HepG2 (cell line): ENCODE measurements at regions not wholly inside any gene's neighbourhood (a gene's known extent, or its start where the extent isn't known, plus 50 kb on each side); places are given as distances from the start of the nearest gene placed in this dataset.

ENCODE experiments used
- ATAC-seq: fragments of 200-7000 bp; cut with Tn5 transposase; 3 replicates; pipeline ENCODE4 v1.9.1; 2020; ENCODE audit warnings: mild to moderate bottlenecking, moderate library complexity
- BruUV-seq: library from RNA; stranded (reverse); fragments of 400-500 nt; replicated peaks from 2 replicates; lab custom pipeline; 2021; lab: Mats Ljungman, UMichigan
- CTCF ChIA-PET: fragments of 300-600 bp; formaldehyde crosslinking; extraction: SDS; loops from one replicate; lab custom pipeline; 2021; ENCODE audit warnings: low total read pairs, inconsistent platforms, low intra/inter-chr PET ratio; lab: Yijun Ruan, JAX
- POLR2A ChIA-PET: fragments of 350-600 bp; sonication (Branson Sonifier 250); formaldehyde crosslinking; loops from one replicate; lab custom pipeline; 2020; ENCODE audit warnings: antibody characterized with exemption, inconsistent platforms; lab: Yijun Ruan, JAX
- DNase-seq: peaks from one replicate; pipeline ENCODE4 v3.0.0-alpha.2; 2015; ENCODE audit warnings: low spot score
- FAIRE-seq: peaks from 3 replicates; lab custom pipeline; 2011; peaks lifted over from hg19 to GRCh38; lab: Jason Lieb, UNC
- H2AFZ ChIP-seq: one replicate; pipeline ENCODE4 v1.6.1; 2011; ENCODE audit warnings: low read length, inconsistent platforms
- H3K27ac ChIP-seq: fragments of 300-600 bp; 3 replicates; pipeline ENCODE4 v1.8.0; 2011; ENCODE audit warnings: mixed run types, mild to moderate bottlenecking, mixed read lengths, low read length, inconsistent platforms; ENCODE audit not compliant: insufficient read depth; ENCODE audit errors: extremely low read length
- H3K27me3 ChIP-seq, 2 experiments: fragments of 200-600 bp in 1 of 2; 2 replicates in 1 of 2; 3 replicates in 1 of 2; pipeline versions ENCODE4 v1.6.0 to v1.8.0; 2011; ENCODE audit warnings: low read length in 2 of 2, mild to moderate bottlenecking in 2 of 2, moderate library complexity in 2 of 2, inconsistent platforms in 1 of 2; ENCODE audit not compliant: insufficient read depth in 2 of 2, control insufficient read depth in 1 of 2
- H3K36me3 ChIP-seq, 2 experiments: fragments of 200-600 bp in 1 of 2; replicated peaks in 1 of 2; 2 replicates in 1 of 2; 3 replicates in 1 of 2; pipeline versions ENCODE4 v1.5.1 to v1.8.0; 2011; ENCODE audit warnings: low read length in 2 of 2, inconsistent platforms in 1 of 2; ENCODE audit not compliant: insufficient read depth in 2 of 2, control insufficient read depth in 1 of 2
- H3K4me1 ChIP-seq: 2 replicates; pipeline ENCODE4 v1.5.1; 2012; ENCODE audit warnings: low read length, inconsistent platforms; ENCODE audit not compliant: insufficient read depth
- H3K4me2 ChIP-seq: 2 replicates; pipeline ENCODE4 v1.6.0; 2011; ENCODE audit warnings: low read depth, low read length, inconsistent platforms
- H3K4me3 ChIP-seq, 3 experiments: fragments of 200-600 bp in 1 of 3; sonication (generic), shearing (Covaris generic) in 1 of 3; replicated peaks in 1 of 3; 2 replicates each; pipeline ENCODE4 v1.5.1; 2011 to 2016; ENCODE audit warnings: low read length in 3 of 3, inconsistent platforms in 2 of 3, low read depth in 2 of 3, mild to moderate bottlenecking in 2 of 3, control low read depth in 1 of 3, mixed read lengths in 1 of 3; ENCODE audit not compliant: insufficient read depth in 1 of 3
- H3K79me2 ChIP-seq: one replicate; pipeline ENCODE4 v1.6.1; 2011; ENCODE audit warnings: low read length, inconsistent platforms; ENCODE audit not compliant: insufficient read depth
- H3K9ac ChIP-seq: 2 replicates; pipeline ENCODE4 v1.6.0; 2011; ENCODE audit warnings: mild to moderate bottlenecking, low read depth, low read length, inconsistent platforms; ENCODE audit not compliant: insufficient read depth
- H3K9me3 ChIP-seq: 2 replicates; pipeline ENCODE4 v1.5.1; 2012; ENCODE audit warnings: mild to moderate bottlenecking, low read length
- H4K20me1 ChIP-seq: 2 replicates; pipeline ENCODE4 v1.6.0; 2011; ENCODE audit warnings: inconsistent platforms, mild to moderate bottlenecking, low read length, moderate library complexity; ENCODE audit not compliant: insufficient read depth
- FOXO4 ChIP-seq: sonication (generic); formaldehyde crosslinking; conservative IDR thresholded peaks from 2 replicates; pipeline ENCODE4 v1.8.1; 2023; ENCODE audit warnings: missing genetic modification reagents
- GFI1 ChIP-seq: sonication (generic); formaldehyde crosslinking; IDR thresholded peaks from 2 replicates; pipeline ENCODE4 v1.5.0; 2020; ENCODE audit warnings: missing genetic modification reagents, mild to moderate bottlenecking, borderline replicate concordance
- HMG20B ChIP-seq: conservative IDR thresholded peaks from 2 replicates; pipeline ENCODE4 v1.6.1; 2016; ENCODE audit warnings: missing genetic modification reagents, missing compliant biosample characterization
- HMGA1 ChIP-seq: sonication (generic); formaldehyde crosslinking; conservative IDR thresholded peaks from 2 replicates; pipeline ENCODE4 v1.4.0; 2020; ENCODE audit warnings: missing genetic modification reagents
- HNF4A ChIP-seq: sonication (generic); formaldehyde crosslinking; IDR thresholded peaks from 2 replicates; pipeline ENCODE4 v1.4.0; 2020; ENCODE audit warnings: missing genetic modification reagents
- KDM1A ChIP-seq: IDR thresholded peaks from 2 replicates; pipeline ENCODE4 v1.6.1; 2016; ENCODE audit warnings: missing compliant biosample characterization
- PHF8 ChIP-seq: sonication (generic); formaldehyde crosslinking; IDR thresholded peaks from 2 replicates; pipeline ENCODE4 v1.5.0; 2020; ENCODE audit warnings: missing genetic modification reagents
- SOX6 ChIP-seq, 2 experiments: fragments of 450-650 bp in 1 of 2; sonication (generic) in 1 of 2; formaldehyde crosslinking in 1 of 2; IDR thresholded peaks; 2 replicates each; pipeline versions ENCODE4 v1.4.0 to v1.6.1; 2017 to 2020; ENCODE audit warnings: antibody characterized with exemption in 1 of 2, mild to moderate bottlenecking in 1 of 2, missing genetic modification reagents in 1 of 2
- STAT5B ChIP-seq: sonication (generic); formaldehyde crosslinking; IDR thresholded peaks from 2 replicates; pipeline ENCODE4 v1.4.0; 2020; ENCODE audit warnings: missing genetic modification reagents
- YEATS2 ChIP-seq: sonication (generic); formaldehyde crosslinking; IDR thresholded peaks from 2 replicates; pipeline ENCODE4 v1.4.0; 2020; ENCODE audit warnings: missing genetic modification reagents, borderline replicate concordance
- ZFP36L1 ChIP-seq: sonication (generic); formaldehyde crosslinking; IDR thresholded peaks from 2 replicates; pipeline ENCODE4 v1.8.0; 2022; ENCODE audit warnings: mild to moderate bottlenecking, missing genetic modification reagents, moderate library complexity
- ZNF780A ChIP-seq: sonication (generic); formaldehyde crosslinking; IDR thresholded peaks from 2 replicates; pipeline ENCODE4 v1.8.0; 2022; ENCODE audit warnings: mild to moderate bottlenecking, missing genetic modification reagents, moderate library complexity
- WGBS: methylation state at CpG from one replicate; pipeline ENCODE4 v1.1.6; 2017; ENCODE audit warnings: low lambda C conversion rate; 5-methylcytosine and 5-hydroxymethylcytosine counted together
- in situ Hi-C: cut with HindIII; loops from 2 replicates; pipeline ENCODE4 v1.10.0; 2017; ENCODE audit warnings: low pct_unique_long_range_greater_than_20kb; ENCODE audit not compliant: extremely low pct_ligation_motif_present
- intact Hi-C: fragments of 100-400 bp; cut with micrococcal nuclease; formaldehyde crosslinking; loops from one replicate; pipeline ENCODE4 v1.10.0; 2022; ENCODE audit not compliant: unreplicated experiment
- TF ChIP-seq, protein P1 (sequence below): IDR thresholded peaks from 2 replicates; pipeline ENCODE4 v1.6.1; 2016
- TF ChIP-seq, protein P2 (sequence below): sonication (generic); formaldehyde crosslinking; IDR thresholded peaks from 2 replicates; pipeline ENCODE4 v1.5.0; 2020; ENCODE audit warnings: mild to moderate bottlenecking, missing genetic modification reagents, moderate library complexity
- TF ChIP-seq, protein P3 (sequence below): sonication (generic); formaldehyde crosslinking; IDR thresholded peaks from 2 replicates; pipeline ENCODE4 v1.5.1; 2020; ENCODE audit warnings: missing genetic modification reagents, mild to moderate bottlenecking, borderline replicate concordance

DNA sequence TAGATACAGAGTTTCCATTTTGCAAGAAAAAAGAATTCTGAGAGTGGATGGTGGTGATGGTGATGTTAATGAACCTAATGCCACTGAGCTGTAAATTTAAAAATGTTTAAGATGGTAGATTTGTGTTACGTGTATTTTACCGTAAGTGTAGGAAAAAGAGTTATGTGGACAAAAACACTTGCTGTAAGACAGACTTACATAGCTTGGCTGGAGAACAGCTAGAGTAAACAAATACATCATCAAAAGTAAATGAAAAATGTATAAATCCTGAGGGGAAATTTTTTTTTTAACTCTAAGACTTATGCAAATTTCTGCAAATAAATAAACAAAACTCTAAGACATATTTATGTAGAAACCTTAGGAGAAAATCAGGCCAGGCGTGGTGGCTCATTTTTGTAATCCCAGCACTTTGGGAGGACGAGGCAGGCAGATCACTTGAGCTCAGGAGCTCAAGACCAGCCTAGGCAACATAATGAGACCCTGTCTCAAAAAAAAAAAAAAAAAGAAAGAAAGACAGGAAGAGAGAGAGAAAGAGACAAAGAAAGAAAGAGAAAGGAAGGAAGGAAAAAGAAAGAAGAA, 66.2 kb upstream of the CDK13 start:
- Histone ChIP-seq H3K9ac (no peak overlapping the region), H3K4me3 (no peak overlapping the region), H3K27ac (no peak overlapping the region), H3K27me3 (no peaks in the 10 kb centered on the region), H4K20me1 (no peaks in the 10 kb centered on the region), H3K79me2 (no peaks in the 10 kb centered on the region), H3K36me3 (no peaks in the 10 kb centered on the region), H3K4me2 (no peak overlapping the region), H3K4me1 (no peaks in the 10 kb centered on the region), H2AFZ (no peak overlapping the region), H3K9me3 (peaks cover 21% of the 10 kb centered on the region)
- in situ Hi-C loops (no loop called here), intact Hi-C loops (no loop called here)
- WGBS: 56% methylated on average over 4 of the region's 4 CpGs
- no peak for FAIRE-seq
- ChIA-PET CTCF (no interaction called here), POLR2A (no interaction called here)
- TF ChIP-seq, protein P1, sequence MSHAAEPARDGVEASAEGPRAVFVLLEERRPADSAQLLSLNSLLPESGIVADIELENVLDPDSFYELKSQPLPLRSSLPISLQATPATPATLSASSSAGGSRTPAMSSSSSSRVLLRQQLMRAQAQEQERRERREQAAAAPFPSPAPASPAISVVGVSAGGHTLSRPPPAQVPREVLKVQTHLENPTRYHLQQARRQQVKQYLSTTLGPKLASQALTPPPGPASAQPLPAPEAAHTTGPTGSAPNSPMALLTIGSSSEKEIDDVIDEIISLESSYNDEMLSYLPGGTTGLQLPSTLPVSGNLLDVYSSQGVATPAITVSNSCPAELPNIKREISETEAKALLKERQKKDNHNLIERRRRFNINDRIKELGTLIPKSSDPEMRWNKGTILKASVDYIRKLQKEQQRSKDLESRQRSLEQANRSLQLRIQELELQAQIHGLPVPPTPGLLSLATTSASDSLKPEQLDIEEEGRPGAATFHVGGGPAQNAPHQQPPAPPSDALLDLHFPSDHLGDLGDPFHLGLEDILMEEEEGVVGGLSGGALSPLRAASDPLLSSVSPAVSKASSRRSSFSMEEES (CRISPR knock-in tag): no peak
- TF ChIP-seq ZFP36L1 (CRISPR knock-in tag): no peak
- TF ChIP-seq HMG20B: no peak
- no peak for TF ChIP-seq GFI1 (CRISPR knock-in tag)
- no peak for TF ChIP-seq STAT5B (CRISPR knock-in tag)
- no peak for TF ChIP-seq YEATS2 (CRISPR knock-in tag)
- no peak for TF ChIP-seq PHF8 (CRISPR knock-in tag)
- TF ChIP-seq KDM1A (CRISPR knock-in tag): no peak
- TF ChIP-seq ZNF780A (CRISPR knock-in tag): no peak
- TF ChIP-seq SOX6 (IDR thresholded peaks at IDR 0.05): no peak
- TF ChIP-seq SOX6 (CRISPR knock-in tag; IDR thresholded peaks at IDR 0.05): no peak
- TF ChIP-seq FOXO4: no peak
- TF ChIP-seq, protein P2, sequence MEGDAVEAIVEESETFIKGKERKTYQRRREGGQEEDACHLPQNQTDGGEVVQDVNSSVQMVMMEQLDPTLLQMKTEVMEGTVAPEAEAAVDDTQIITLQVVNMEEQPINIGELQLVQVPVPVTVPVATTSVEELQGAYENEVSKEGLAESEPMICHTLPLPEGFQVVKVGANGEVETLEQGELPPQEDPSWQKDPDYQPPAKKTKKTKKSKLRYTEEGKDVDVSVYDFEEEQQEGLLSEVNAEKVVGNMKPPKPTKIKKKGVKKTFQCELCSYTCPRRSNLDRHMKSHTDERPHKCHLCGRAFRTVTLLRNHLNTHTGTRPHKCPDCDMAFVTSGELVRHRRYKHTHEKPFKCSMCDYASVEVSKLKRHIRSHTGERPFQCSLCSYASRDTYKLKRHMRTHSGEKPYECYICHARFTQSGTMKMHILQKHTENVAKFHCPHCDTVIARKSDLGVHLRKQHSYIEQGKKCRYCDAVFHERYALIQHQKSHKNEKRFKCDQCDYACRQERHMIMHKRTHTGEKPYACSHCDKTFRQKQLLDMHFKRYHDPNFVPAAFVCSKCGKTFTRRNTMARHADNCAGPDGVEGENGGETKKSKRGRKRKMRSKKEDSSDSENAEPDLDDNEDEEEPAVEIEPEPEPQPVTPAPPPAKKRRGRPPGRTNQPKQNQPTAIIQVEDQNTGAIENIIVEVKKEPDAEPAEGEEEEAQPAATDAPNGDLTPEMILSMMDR (CRISPR knock-in tag): no peak
- TF ChIP-seq, protein P3, sequence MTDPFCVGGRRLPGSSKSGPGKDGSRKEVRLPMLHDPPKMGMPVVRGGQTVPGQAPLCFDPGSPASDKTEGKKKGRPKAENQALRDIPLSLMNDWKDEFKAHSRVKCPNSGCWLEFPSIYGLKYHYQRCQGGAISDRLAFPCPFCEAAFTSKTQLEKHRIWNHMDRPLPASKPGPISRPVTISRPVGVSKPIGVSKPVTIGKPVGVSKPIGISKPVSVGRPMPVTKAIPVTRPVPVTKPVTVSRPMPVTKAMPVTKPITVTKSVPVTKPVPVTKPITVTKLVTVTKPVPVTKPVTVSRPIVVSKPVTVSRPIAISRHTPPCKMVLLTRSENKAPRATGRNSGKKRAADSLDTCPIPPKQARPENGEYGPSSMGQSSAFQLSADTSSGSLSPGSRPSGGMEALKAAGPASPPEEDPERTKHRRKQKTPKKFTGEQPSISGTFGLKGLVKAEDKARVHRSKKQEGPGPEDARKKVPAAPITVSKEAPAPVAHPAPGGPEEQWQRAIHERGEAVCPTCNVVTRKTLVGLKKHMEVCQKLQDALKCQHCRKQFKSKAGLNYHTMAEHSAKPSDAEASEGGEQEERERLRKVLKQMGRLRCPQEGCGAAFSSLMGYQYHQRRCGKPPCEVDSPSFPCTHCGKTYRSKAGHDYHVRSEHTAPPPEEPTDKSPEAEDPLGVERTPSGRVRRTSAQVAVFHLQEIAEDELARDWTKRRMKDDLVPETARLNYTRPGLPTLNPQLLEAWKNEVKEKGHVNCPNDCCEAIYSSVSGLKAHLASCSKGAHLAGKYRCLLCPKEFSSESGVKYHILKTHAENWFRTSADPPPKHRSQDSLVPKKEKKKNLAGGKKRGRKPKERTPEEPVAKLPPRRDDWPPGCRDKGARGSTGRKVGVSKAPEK (CRISPR knock-in tag): no peak
- TF ChIP-seq HNF4A (CRISPR knock-in tag): no peak
- no peak for TF ChIP-seq HMGA1 (CRISPR knock-in tag)
- no peak for ATAC-seq
- BruUV-seq: no TSS peak
- DNase-seq: no peak
